Esophagus muscularis mucosa (tissue), 3 donors: ENCODE measurements at regions not wholly inside any gene's neighbourhood (a gene's known extent, or its start where the extent isn't known, plus 50 kb on each side); places are given as distances from the start of the nearest gene placed in this dataset.

Experiments used
- POLR2A ChIP-seq: fragments of 450-650 bp; IDR thresholded peaks from one replicate; pipeline ENCODE4 v1.6.1; 2017; ENCODE audit warnings: antibody characterized with exemption, moderate library complexity, mild to moderate bottlenecking, low read depth
- POLR2AphosphoS5 ChIP-seq, 2 donors: sonication (generic); formaldehyde crosslinking; IDR thresholded peaks; one replicate each; pipeline ENCODE4 v1.6.1; 2017; ENCODE audit warnings: antibody characterized with exemption in 2 of 2
- TF ChIP-seq, protein P1 (sequence below), 3 experiments: fragments of 200-600 bp in 2 of 3; fragments of 450-650 bp in 1 of 3; sonication (generic) in 2 of 3; IDR thresholded peaks; one replicate each; pipeline ENCODE4 v1.5.1; 2017 to 2019; ENCODE audit warnings: antibody characterized with exemption in 3 of 3, mild to moderate bottlenecking in 2 of 3, moderate library complexity in 1 of 3

DNA sequence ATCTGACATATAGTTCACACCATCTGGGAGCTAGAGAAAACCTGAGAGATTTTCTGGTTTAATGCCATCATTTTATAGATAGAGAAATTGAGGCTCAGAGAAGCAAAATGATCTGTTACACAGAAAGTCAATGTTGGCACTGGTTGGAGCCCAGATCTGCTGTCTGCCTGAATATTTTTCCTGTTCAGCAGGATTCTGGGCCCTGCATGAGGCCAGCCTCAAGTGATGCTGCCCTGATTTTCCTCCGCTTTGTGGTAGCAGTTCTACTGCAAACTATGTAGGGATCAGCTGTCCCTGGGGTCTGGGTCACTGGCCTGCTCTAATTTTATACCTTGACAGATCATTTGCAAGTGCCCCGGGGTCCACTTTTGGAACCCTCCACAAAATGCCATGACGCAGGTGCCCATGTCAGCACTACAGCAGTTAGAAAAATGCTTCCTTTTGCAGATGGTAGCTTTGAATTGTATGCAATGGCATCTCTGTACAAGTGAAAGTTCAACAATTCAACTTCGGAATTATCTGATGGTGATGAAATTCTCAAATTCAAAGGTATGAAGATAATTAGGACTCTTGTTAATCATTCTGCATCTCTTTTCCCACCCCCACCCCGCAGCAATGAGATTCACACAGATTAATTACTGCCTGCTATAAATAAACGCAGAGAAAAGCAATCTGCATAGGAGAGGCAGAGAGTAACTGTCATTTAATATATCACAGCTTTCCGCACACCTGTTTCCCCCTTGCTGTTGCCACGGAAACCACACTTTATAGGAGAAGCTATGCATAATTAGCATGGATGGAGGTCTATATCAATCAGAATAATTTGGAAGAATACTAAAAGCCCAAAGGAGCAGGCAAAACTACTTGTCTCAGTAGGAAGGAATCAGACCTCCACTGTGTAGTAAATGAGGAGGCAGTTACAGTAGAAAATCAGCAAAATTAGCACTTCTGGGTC, 222.6 kb downstream of the PDCD6IP start:
- TF ChIP-seq, protein P1, sequence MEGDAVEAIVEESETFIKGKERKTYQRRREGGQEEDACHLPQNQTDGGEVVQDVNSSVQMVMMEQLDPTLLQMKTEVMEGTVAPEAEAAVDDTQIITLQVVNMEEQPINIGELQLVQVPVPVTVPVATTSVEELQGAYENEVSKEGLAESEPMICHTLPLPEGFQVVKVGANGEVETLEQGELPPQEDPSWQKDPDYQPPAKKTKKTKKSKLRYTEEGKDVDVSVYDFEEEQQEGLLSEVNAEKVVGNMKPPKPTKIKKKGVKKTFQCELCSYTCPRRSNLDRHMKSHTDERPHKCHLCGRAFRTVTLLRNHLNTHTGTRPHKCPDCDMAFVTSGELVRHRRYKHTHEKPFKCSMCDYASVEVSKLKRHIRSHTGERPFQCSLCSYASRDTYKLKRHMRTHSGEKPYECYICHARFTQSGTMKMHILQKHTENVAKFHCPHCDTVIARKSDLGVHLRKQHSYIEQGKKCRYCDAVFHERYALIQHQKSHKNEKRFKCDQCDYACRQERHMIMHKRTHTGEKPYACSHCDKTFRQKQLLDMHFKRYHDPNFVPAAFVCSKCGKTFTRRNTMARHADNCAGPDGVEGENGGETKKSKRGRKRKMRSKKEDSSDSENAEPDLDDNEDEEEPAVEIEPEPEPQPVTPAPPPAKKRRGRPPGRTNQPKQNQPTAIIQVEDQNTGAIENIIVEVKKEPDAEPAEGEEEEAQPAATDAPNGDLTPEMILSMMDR (IDR thresholded peaks at IDR 0.05), result no peak
- TF ChIP-seq POLR2A, result no peak
- no peak for TF ChIP-seq POLR2AphosphoS5 (IDR thresholded peaks at IDR 0.05)
